CD14-positive monocyte (primary cell): ENCODE measurements at regions not wholly inside any gene's neighbourhood (a gene's known extent, or its start where the extent isn't known, plus 50 kb on each side); places are given as distances from the start of the nearest gene placed in this dataset.

Experiments used
- DNase-seq, 3 donors: peaks; one replicate each; pipeline ENCODE4 v3.0.0-alpha.2; 2011 to 2022
- H2AFZ ChIP-seq: 2 replicates; pipeline ENCODE4 v1.6.0; 2012; ENCODE audit warnings: mild to moderate bottlenecking, low read depth, low read length, inconsistent platforms; ENCODE audit not compliant: insufficient read depth, poor library complexity, severe bottlenecking
- H3K27ac ChIP-seq, 2 donors: 1 replicate in 1 of 2; 2 replicates in 1 of 2; pipeline ENCODE4 v1.5.1; 2012 to 2013; ENCODE audit warnings: low read length in 2 of 2, control low read depth in 1 of 2, inconsistent platforms in 1 of 2, low read depth in 1 of 2, mild to moderate bottlenecking in 1 of 2
- H3K27me3 ChIP-seq, 2 donors: one replicate each; pipeline versions ENCODE4 v1.6.0 to v1.6.1; 2011 to 2013; ENCODE audit warnings: low read length in 2 of 2; ENCODE audit not compliant: control insufficient read depth in 2 of 2, insufficient read depth in 2 of 2
- H3K36me3 ChIP-seq, 2 donors: replicated peaks in 1 of 2; 1 replicate in 1 of 2; 2 replicates in 1 of 2; pipeline versions ENCODE4 v1.5.1 to v1.6.1; 2012 to 2013; ENCODE audit warnings: low read length in 2 of 2, control low read depth in 1 of 2, inconsistent platforms in 1 of 2, mild to moderate bottlenecking in 1 of 2; ENCODE audit not compliant: insufficient read depth in 2 of 2, control insufficient read depth in 1 of 2
- H3K4me1 ChIP-seq, 2 donors: 1 replicate in 1 of 2; 2 replicates in 1 of 2; pipeline versions ENCODE4 v1.5.1 to v1.6.1; 2012 to 2013; ENCODE audit warnings: low read length in 2 of 2, control low read depth in 1 of 2, inconsistent platforms in 1 of 2, mild to moderate bottlenecking in 1 of 2, moderate library complexity in 1 of 2; ENCODE audit not compliant: insufficient read depth in 2 of 2, control insufficient read depth in 1 of 2
- H3K4me2 ChIP-seq: replicated peaks from 2 replicates; pipeline ENCODE3; 2012; ENCODE audit warnings: low read length, moderate library complexity, mild to moderate bottlenecking; ENCODE audit not compliant: poor library complexity, severe bottlenecking; ENCODE audit errors: extremely low read depth
- H3K4me3 ChIP-seq, 3 experiments: fragments of 200-600 bp in 1 of 3; sonication (generic) in 1 of 3; replicated peaks in 1 of 3; 1 replicate in 2 of 3; 2 replicates in 1 of 3; pipeline ENCODE4 v1.5.1; 2011 to 2013; ENCODE audit warnings: low read length in 3 of 3, mild to moderate bottlenecking in 3 of 3, control low read depth in 2 of 3, low read depth in 2 of 3, inconsistent platforms in 1 of 3, moderate library complexity in 1 of 3
- H3K79me2 ChIP-seq: 2 replicates; pipeline ENCODE4 v1.6.0; 2012; ENCODE audit warnings: mild to moderate bottlenecking, control low read depth, inconsistent platforms, low read length, moderate library complexity; ENCODE audit not compliant: insufficient read depth
- H3K9ac ChIP-seq: 2 replicates; pipeline ENCODE4 v1.6.0; 2017; ENCODE audit warnings: low read length, mild to moderate bottlenecking; ENCODE audit not compliant: insufficient read depth, poor library complexity, severe bottlenecking
- H3K9me3 ChIP-seq, 2 donors: replicated peaks in 1 of 2; 1 replicate in 1 of 2; 2 replicates in 1 of 2; pipeline versions ENCODE4 v1.5.1 to v1.6.1; 2012 to 2013; ENCODE audit warnings: low read length in 2 of 2, control low read depth in 1 of 2; ENCODE audit not compliant: control insufficient read depth in 1 of 2, insufficient read depth in 1 of 2
- H4K20me1 ChIP-seq: 2 replicates; pipeline ENCODE4 v1.6.0; 2012; ENCODE audit warnings: mild to moderate bottlenecking, low read length, control low read depth, moderate library complexity; ENCODE audit not compliant: insufficient read depth
- H3K27ac Mint-ChIP-seq, 7 donors: one replicate each; pipeline ENCODE4 v1.8.0; 2020; ENCODE audit warnings: mild to moderate bottlenecking in 7 of 7, mixed read lengths in 7 of 7, moderate library complexity in 6 of 7, inconsistent platforms in 2 of 7
- H3K27me3 Mint-ChIP-seq, 3 donors: one replicate each; pipeline ENCODE4 v1.8.0; 2021 to 2022; ENCODE audit warnings: low read depth in 3 of 3, mild to moderate bottlenecking in 3 of 3, mixed read lengths in 3 of 3, moderate library complexity in 3 of 3, inconsistent platforms in 1 of 3
- H3K36me3 Mint-ChIP-seq, 2 donors: one replicate each; pipeline ENCODE4 v1.8.0; 2020; ENCODE audit warnings: mixed read lengths in 2 of 2, inconsistent platforms in 1 of 2, mild to moderate bottlenecking in 1 of 2
- H3K4me1 Mint-ChIP-seq: one replicate; pipeline ENCODE4 v1.8.0; 2020; ENCODE audit warnings: mild to moderate bottlenecking, mixed read lengths
- H3K4me3 Mint-ChIP-seq, 2 donors: one replicate each; pipeline ENCODE4 v1.8.0; 2020; ENCODE audit warnings: mild to moderate bottlenecking in 2 of 2, mixed read lengths in 2 of 2, moderate library complexity in 1 of 2
- H3K9me3 Mint-ChIP-seq, 7 donors: one replicate each; pipeline ENCODE4 v1.8.0; 2020 to 2022; ENCODE audit warnings: mixed read lengths in 7 of 7, mild to moderate bottlenecking in 6 of 7, moderate library complexity in 6 of 7, inconsistent platforms in 2 of 7
- CTCF ChIP-seq: fragments of 200-600 bp; IDR thresholded peaks from one replicate; pipeline ENCODE4 v1.8.0; 2022; ENCODE audit warnings: antibody characterized with exemption, mild to moderate bottlenecking
- WGBS: methylation state at CpG from one replicate; pipeline ENCODE4 v1.1.5; 2013; ENCODE audit warnings: missing lambda C conversion rate; ENCODE audit not compliant: insufficient coverage; 5-methylcytosine and 5-hydroxymethylcytosine counted together
- intact Hi-C, 2 donors: fragments of 100-400 bp; cut with micrococcal nuclease; formaldehyde crosslinking; loops; one replicate each; pipeline versions ENCODE4 v1.15.0 to v1.15.1; 2023

- Histone ChIP-seq H4K20me1 (no peaks in the 10 kb centered on the region), H3K27me3 (peaks cover 0 to under 1% of the 10 kb centered on the region in 2 donors), H2AFZ (no peak overlapping the region), H3K9me3 (no peaks in the 10 kb centered on the region), H3K9ac (no peak overlapping the region), H3K36me3 (no peaks in the 10 kb centered on the region), H3K4me1 (no peaks in the 10 kb centered on the region), H3K79me2 (no peaks in the 10 kb centered on the region), H3K4me3 (no peak overlapping the region), H3K27ac (no peak overlapping the region), H3K4me2 (no peak overlapping the region)
- H3K27ac Mint-ChIP-seq, result no peak overlapping the region
- no peak for DNase-seq
- TF ChIP-seq CTCF, result no peak
- intact Hi-C loops, result no loop called here
- no peaks in the 10 kb centered on the region for H3K36me3 Mint-ChIP-seq
- peaks cover 3 to 11% (median 3%) of the 10 kb centered on the region in 3 donors for H3K27me3 Mint-ChIP-seq
- H3K4me3 Mint-ChIP-seq, result no peak overlapping the region
- peaks cover 0 to 3% (median 2%) of the 10 kb centered on the region in 7 donors for H3K9me3 Mint-ChIP-seq
- no peaks in the 10 kb centered on the region for H3K4me1 Mint-ChIP-seq
- no CpG with 5 or more reads among the region's 1 CpG for WGBS
Measured at GRCh38 chrX:39377773-39378172, 576.5 kb downstream of the MID1IP1 start.

DNA sequence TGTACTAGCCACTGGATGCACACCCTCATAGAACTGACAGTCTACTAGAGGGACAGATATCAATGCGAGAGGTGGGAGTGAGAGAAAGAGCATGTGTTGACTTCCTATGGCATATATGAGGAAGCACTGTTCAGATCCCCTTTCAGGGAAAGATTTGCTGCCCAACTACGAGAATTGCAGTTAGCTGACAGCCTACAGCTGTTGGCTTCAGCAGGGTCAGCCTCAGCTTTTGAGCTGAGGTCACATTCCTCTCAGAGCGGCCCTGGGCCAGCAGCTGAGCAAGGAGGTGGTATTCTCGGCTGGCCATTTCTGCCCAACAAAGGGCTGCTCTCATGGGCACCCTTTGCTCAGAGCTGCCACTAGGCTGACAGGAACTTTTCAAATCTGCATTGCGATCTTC is 580.2 kb downstream of the MID1IP1 start:
- H3K4me1 Mint-ChIP-seq, result no peaks in the 10 kb centered on the region
- H3K9ac ChIP-seq, result no peak overlapping the region
- H3K9me3 ChIP-seq, result no peaks in the 10 kb centered on the region
- no peaks in the 10 kb centered on the region for H3K4me1 ChIP-seq
- H3K4me3 ChIP-seq, result no peak overlapping the region
- no peak for DNase-seq
- H3K79me2 ChIP-seq, result no peaks in the 10 kb centered on the region
- peaks cover 3 to 4% (median 4%) of the 10 kb centered on the region in 3 donors for H3K27me3 Mint-ChIP-seq
- WGBS, result 83% methylated on average over 3 of the region's 5 CpGs
- no peaks in the 10 kb centered on the region for H4K20me1 ChIP-seq
- H3K27me3 ChIP-seq, result peaks cover 0 to 5% of the 10 kb centered on the region in 2 donors
- TF ChIP-seq CTCF, result no peak
- no peak overlapping the region for H3K4me3 Mint-ChIP-seq
- intact Hi-C loops, result no loop called here
- H3K9me3 Mint-ChIP-seq, result peaks cover 0 to 3% (median 1%) of the 10 kb centered on the region in 7 donors
- H3K36me3 Mint-ChIP-seq, result no peaks in the 10 kb centered on the region
- H3K27ac ChIP-seq, result no peak overlapping the region
- no peak overlapping the region for H3K27ac Mint-ChIP-seq
- no peaks in the 10 kb centered on the region for H3K36me3 ChIP-seq
- H3K4me2 ChIP-seq, result no peak overlapping the region
- no peak overlapping the region for H2AFZ ChIP-seq
